Endothelial cell of umbilical vein (primary cell): ENCODE measurements at regions not wholly inside any gene's neighbourhood (a gene's known extent, or its start where the extent isn't known, plus 50 kb on each side); places are given as distances from the start of the nearest gene placed in this dataset.

ENCODE experiments used
- BruUV-seq: library from RNA; stranded (reverse); fragments of 400-500 nt; replicated peaks from 2 replicates; lab custom pipeline; 2021; lab: Mats Ljungman, UMichigan
- CTCF ChIA-PET: fragments of 300-600, 350-600 bp; sonication (Branson Sonifier 250); formaldehyde crosslinking; loops from one replicate; lab custom pipeline; 2021; ENCODE audit warnings: antibody characterized with exemption, inconsistent platforms; lab: Charles Lee
- POLR2A ChIA-PET: fragments of 300-600, 350-600 bp; sonication (Branson Sonifier 250); formaldehyde crosslinking; loops from one replicate; lab custom pipeline; 2021; ENCODE audit warnings: antibody characterized with exemption, inconsistent platforms; lab: Charles Lee
- DNase-seq: peaks from one replicate; pipeline ENCODE4 v3.0.0-alpha.2; 2011; ENCODE audit warnings: low read depth, low spot score
- FAIRE-seq: peaks from 2 replicates; lab custom pipeline; 2011; peaks lifted over from hg19 to GRCh38; lab: Jason Lieb, UNC
- H2AFZ ChIP-seq: 2 replicates; pipeline ENCODE4 v1.6.0; 2012; ENCODE audit warnings: low read depth, low read length, control low read depth, inconsistent platforms
- H3K27ac ChIP-seq: 2 replicates; pipeline ENCODE4 v1.5.1; 2011; ENCODE audit warnings: low read depth, mild to moderate bottlenecking, control low read depth, low read length, moderate library complexity; ENCODE audit not compliant: insufficient read depth
- H3K27me3 ChIP-seq, 2 experiments: 2 replicates each; pipeline versions ENCODE4 v1.6.0 to v1.6.1; 2011; ENCODE audit warnings: low read length in 2 of 2, mixed read lengths in 1 of 2; ENCODE audit not compliant: control insufficient read depth in 2 of 2, insufficient read depth in 2 of 2
- H3K36me3 ChIP-seq, 2 experiments: 2 replicates in 1 of 2; 3 replicates in 1 of 2; pipeline ENCODE4 v1.5.1; 2011; ENCODE audit warnings: low read length in 2 of 2, mild to moderate bottlenecking in 1 of 2, moderate library complexity in 1 of 2; ENCODE audit not compliant: control insufficient read depth in 2 of 2, insufficient read depth in 2 of 2; ENCODE audit errors: extremely low read depth in 1 of 2
- H3K4me1 ChIP-seq: 3 replicates; pipeline ENCODE4 v1.5.1; 2011; ENCODE audit warnings: mild to moderate bottlenecking, low read length; ENCODE audit not compliant: control insufficient read depth, insufficient read depth; ENCODE audit errors: extremely low read depth
- H3K4me2 ChIP-seq: 2 replicates; pipeline ENCODE4 v1.6.1; 2011; ENCODE audit warnings: low read length, control low read depth, mixed read lengths; ENCODE audit not compliant: insufficient read depth
- H3K4me3 ChIP-seq, 3 experiments: fragments of 200-600 bp in 1 of 3; sonication (generic), shearing (Covaris generic) in 1 of 3; replicated peaks in 1 of 3; 2 replicates each; pipeline ENCODE4 v1.5.1; 2011 to 2016; ENCODE audit warnings: control low read depth in 3 of 3, low read length in 3 of 3, mild to moderate bottlenecking in 2 of 3, inconsistent platforms in 1 of 3, low read depth in 1 of 3, moderate library complexity in 1 of 3; ENCODE audit not compliant: insufficient read depth in 1 of 3
- H3K79me2 ChIP-seq: 2 replicates; pipeline ENCODE4 v1.6.0; 2012; ENCODE audit warnings: low read length, inconsistent platforms; ENCODE audit not compliant: control insufficient read depth, insufficient read depth
- H3K9ac ChIP-seq: replicated peaks from 2 replicates; pipeline ENCODE3; 2011; ENCODE audit warnings: low read length, control low read depth; ENCODE audit not compliant: insufficient read depth; ENCODE audit errors: extremely low read depth
- H3K9me1 ChIP-seq: replicated peaks from 3 replicates; pipeline ENCODE4 v1.6.0; 2011; ENCODE audit warnings: mild to moderate bottlenecking, low read length; ENCODE audit not compliant: control insufficient read depth, insufficient read depth; ENCODE audit errors: extremely low read depth
- H3K9me3 ChIP-seq: replicated peaks from 2 replicates; pipeline ENCODE4 v1.5.1; 2012; ENCODE audit warnings: low read length, inconsistent platforms; ENCODE audit not compliant: control insufficient read depth, insufficient read depth
- H4K20me1 ChIP-seq: replicated peaks from 2 replicates; pipeline ENCODE3; 2011; ENCODE audit warnings: mild to moderate bottlenecking, low read length; ENCODE audit not compliant: control insufficient read depth, insufficient read depth; ENCODE audit errors: extremely low read depth
- CTCF ChIP-seq, 2 donors: IDR thresholded peaks; 1 replicate in 1 of 2; 2 replicates in 1 of 2; pipeline ENCODE4 v1.5.1; 2011; ENCODE audit warnings: low read length in 2 of 2, mild to moderate bottlenecking in 2 of 2, moderate library complexity in 2 of 2, control low read depth in 1 of 2, inconsistent platforms in 1 of 2, low read depth in 1 of 2; ENCODE audit not compliant: insufficient read depth in 1 of 2; ENCODE audit errors: extremely low read depth in 1 of 2
- EZH2 ChIP-seq: IDR thresholded peaks from 2 replicates; pipeline ENCODE4 v1.6.1; 2012; ENCODE audit warnings: borderline replicate concordance, low read depth, mild to moderate bottlenecking, moderate library complexity, low read length, inconsistent platforms; ENCODE audit not compliant: severe bottlenecking
- FOS ChIP-seq: IDR thresholded peaks from 2 replicates; pipeline ENCODE4 v1.6.1; 2011; ENCODE audit warnings: mild to moderate bottlenecking, low read length, moderate library complexity, borderline replicate concordance; ENCODE audit not compliant: insufficient read depth
- GATA2 ChIP-seq: IDR thresholded peaks from 2 replicates; pipeline ENCODE4 v1.7.0; 2011; ENCODE audit warnings: low read depth, mild to moderate bottlenecking, moderate library complexity, mixed read lengths, low read length; ENCODE audit not compliant: insufficient read length, insufficient read depth
- JUN ChIP-seq: IDR thresholded peaks from 2 replicates; pipeline ENCODE4 v1.6.1; 2011; ENCODE audit warnings: borderline replicate concordance, low read depth; ENCODE audit not compliant: insufficient read length, insufficient read depth
- MAX ChIP-seq: IDR thresholded peaks from 2 replicates; pipeline ENCODE4 v1.6.1; 2011; ENCODE audit not compliant: insufficient read depth, insufficient read length
- MYC ChIP-seq: IDR thresholded peaks from one replicate; pipeline ENCODE4 v1.6.1; 2011; ENCODE audit warnings: mild to moderate bottlenecking, low read depth, low read length
- POLR2A ChIP-seq: IDR thresholded peaks from 2 replicates; pipeline ENCODE4 v1.6.1; 2012; ENCODE audit warnings: low read depth, mild to moderate bottlenecking, control low read depth, low read length
- POLR2AphosphoS5 ChIP-seq: IDR thresholded peaks from 2 replicates; pipeline ENCODE4 v1.6.1; 2012; ENCODE audit warnings: low read depth, mild to moderate bottlenecking, control low read depth, low read length, moderate library complexity; ENCODE audit not compliant: insufficient read depth
- dilution Hi-C: fragments of 300-500 bp; cut with MboI; formaldehyde crosslinking; loops from one replicate; pipeline ENCODE4 v1.15.0; 2019; ENCODE audit warnings: low sequenced_read_pairs; ENCODE audit not compliant: extremely low pct_ligation_motif_present
- intact Hi-C: fragments of 100-400 bp; cut with micrococcal nuclease; formaldehyde crosslinking; loops from one replicate; pipeline ENCODE4 v1.10.0; 2022

- H3K9me1 ChIP-seq = no peaks in the 10 kb centered on the region
- H4K20me1 ChIP-seq = no peaks in the 10 kb centered on the region
- H2AFZ ChIP-seq = no peak overlapping the region
- FAIRE-seq = no peak
- no peak overlapping the region for H3K4me2 ChIP-seq
- TF ChIP-seq EZH2 = no peak
- TF ChIP-seq POLR2A = no peak
- TF ChIP-seq CTCF (IDR thresholded peaks at IDR 0.05; ENCODE audit: extremely low read depth in 1 of 2, insufficient read depth in 1 of 2, low read depth in 1 of 2, low read length in 2 of 2) = no peak
- no peak for TF ChIP-seq GATA2
- TF ChIP-seq MAX = no peak
- TF ChIP-seq MYC = no peak
- TF ChIP-seq FOS = no peak
- TF ChIP-seq POLR2AphosphoS5 = no peak
- no peak for TF ChIP-seq JUN
- peaks cover 4 to 5% of the 10 kb centered on the region in 2 experiments for H3K27me3 ChIP-seq
- no peak overlapping the region for H3K4me3 ChIP-seq
- no peak for DNase-seq
- H3K79me2 ChIP-seq = no peaks in the 10 kb centered on the region
- intact Hi-C loops (no loop called here), dilution Hi-C loops (no loop called here)
- H3K9ac ChIP-seq = no peak overlapping the region
- H3K9me3 ChIP-seq = no peaks in the 10 kb centered on the region
- no peaks in the 10 kb centered on the region for H3K36me3 ChIP-seq
- no peak overlapping the region for H3K27ac ChIP-seq
- ChIA-PET CTCF (interaction anchor here (1.3 to 4.0 kb wide), 3 partner anchors 12 to 175 kb away, joined by 3 to 12 read pairs (median 10); no protein-coding TSS in a partner anchor), POLR2A (no interaction called here)
- no TSS peak for BruUV-seq
- no peaks in the 10 kb centered on the region for H3K4me1 ChIP-seq
Measured at GRCh38 chr1:117709249-117709691, 103.4 kb downstream of the TENT5C start.
